Forelimb muscle (tissue), 1 donor: ENCODE measurements at regions not wholly inside any gene's neighbourhood (a gene's known extent, or its start where the extent isn't known, plus 50 kb on each side); places are given as distances from the start of the nearest gene placed in this dataset.
"Not testable (repeated sequence)": the region's sequence is repeated elsewhere in the genome, so short reads cannot be mapped to it uniquely, and the experiment has no call there.

ENCODE experiments used
- DNase-seq: peaks from one replicate; pipeline ENCODE4 v3.0.0-alpha.2; 2013; ENCODE audit warnings: low read depth

DNA sequence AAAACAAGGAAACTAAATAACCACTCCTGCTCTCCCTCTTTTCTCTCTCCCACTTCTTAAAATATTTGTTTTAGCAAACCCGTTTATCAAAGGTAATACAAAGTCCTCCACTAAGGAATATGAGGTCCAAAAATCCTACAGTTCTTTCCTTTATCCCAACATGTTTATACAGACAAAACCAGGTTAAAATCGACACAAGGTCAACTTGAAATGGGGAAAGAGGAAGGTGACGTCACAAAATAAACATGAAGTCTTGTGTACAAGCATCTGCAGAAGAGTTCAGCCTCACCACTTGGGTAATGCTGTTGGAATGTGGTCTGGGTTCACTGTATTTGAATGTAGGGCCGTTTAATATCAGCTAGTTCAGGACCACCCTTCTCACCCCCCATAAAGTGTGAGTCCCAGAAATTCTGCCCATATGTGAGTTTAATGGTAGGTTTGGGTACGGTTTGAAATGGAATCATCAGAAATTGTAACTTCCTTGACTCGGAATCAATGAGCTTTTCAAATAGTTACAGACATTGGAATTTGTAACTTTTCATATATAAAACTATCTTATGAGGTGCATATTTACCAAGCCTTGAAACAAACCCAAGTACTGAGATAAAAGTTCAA lies 120.0 kb upstream of the SLC38A2 start:
- DNase-seq, result no peak

- DNase-seq, result no peak
These were observed 119.0 kb upstream of the SLC38A2 start for GRCh38 chr12:46491548-46491947.

DNA sequence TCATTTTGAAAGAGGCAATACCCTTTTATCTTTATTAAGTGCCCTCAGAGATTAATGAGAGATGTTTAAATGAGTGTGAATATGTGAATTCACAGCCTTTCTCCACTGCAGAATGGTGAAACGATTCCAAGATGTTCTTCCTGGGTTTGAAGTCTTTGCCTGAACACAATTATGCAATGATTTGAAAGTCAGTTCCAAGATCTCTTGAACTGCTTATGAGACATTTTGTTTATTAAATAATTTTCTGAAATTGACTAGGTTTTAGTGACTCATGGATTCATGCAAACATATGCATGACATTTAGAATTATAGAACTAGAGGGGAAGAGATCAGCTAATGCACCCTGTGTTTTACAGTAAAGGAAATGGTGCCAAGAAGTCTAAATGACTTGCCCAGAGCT lies 118.1 kb upstream of the SLC38A2 start:
- DNase-seq, result no peak

- no peak for DNase-seq
These were observed 117.4 kb upstream of the SLC38A2 start for GRCh38 chr12:46489951-46490388.

GRCh38 chr12:46487567-46488131 lies 115.1 kb upstream of the SLC38A2 start:
- DNase-seq, result no peak

GRCh38 chr12:46486588-46486987 lies 114.0 kb upstream of the SLC38A2 start:
- DNase-seq, result no peak

DNA sequence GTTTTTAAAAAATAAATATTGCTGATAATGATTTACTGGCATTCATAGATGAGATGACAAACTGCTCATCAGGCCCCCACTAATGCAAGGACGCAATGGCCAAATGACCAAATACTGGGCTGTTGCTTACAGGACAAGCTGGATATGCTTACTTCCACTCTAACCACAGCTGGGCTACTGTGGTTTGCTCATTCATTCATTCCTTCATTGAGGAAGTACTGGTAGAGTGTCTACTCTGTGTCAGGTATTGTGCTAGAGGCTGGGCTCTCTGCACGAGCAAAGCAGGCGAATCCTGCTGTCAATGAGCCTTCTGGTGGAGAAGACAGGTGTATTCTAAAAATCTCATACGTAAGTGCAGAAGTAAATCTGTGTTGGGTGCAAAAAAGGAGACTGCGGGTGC lies 113.3 kb upstream of the SLC38A2 start:
- DNase-seq, result no peak

DNA sequence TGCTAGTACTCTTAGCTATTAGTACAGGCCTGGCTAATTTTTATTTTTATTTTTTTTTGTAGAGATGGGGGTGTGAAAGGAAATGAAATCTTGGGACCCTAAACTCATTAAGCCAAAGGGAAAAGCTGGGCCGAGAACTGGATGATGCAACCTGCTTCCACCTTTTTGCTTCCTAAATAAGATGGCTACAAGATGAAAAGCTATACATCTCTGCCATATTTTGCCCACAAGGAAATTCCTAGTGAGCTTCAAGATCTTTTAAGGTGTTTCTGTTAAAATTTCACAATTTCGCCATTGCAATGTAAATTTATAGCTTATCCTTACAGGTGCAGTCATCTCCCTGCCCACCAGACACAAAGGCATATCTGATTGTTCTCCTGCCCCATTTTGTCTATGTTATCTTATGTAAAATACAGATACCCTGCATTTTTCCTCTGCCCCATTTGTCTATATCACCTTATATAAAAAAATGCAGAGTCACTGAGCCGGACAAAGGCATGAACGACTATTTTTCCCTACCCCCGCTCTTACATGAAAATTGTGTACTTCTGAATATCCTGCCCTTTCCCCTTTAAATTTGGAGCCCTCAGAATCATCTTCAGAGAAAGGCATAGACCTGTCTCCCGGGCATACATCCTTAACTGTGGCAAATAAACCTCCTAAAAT lies 112.0 kb upstream of the SLC38A2 start:
- DNase-seq, result no peak

GRCh38 chr12:46483572-46484395 lies 111.2 kb upstream of the SLC38A2 start:
- DNase-seq, result no peak

DNA sequence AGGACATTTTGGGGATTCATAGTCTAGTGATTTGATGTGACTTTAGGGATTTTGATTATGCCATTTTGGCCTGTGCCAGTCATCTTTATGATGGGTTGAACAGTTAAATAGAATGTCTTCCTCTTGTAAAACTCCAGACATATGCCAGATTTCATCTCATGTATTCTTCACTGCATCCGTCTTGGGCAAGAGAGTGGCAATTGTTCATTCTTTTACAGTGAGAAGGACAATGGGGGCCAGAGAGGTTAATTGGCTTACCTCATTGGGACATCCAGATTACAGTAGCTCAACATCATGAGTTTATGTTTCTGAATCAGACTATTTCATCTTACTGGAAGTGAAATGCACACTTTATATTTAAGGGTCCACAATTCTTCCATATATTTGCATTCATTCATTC lies 108.2 kb upstream of the SLC38A2 start:
- no peak for DNase-seq

DNA sequence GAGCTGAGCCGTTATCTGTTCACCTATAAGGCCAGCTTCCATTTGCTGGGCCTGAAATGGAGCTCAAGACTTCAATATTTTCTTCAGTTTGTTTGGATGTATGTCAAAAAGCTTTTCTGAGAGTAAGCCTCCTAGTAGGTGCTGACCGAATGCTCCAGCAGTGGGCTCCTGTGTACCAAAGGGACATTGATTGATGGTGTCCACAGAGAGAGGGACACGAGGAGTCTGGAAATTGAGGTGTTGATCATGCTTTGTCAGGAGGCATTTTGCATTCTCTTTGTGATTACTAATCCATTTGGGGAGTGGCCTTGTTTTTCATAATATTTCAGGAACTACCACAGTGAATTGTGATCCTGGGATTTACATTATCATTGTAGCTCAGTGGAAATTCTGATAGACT lies 107.7 kb upstream of the SLC38A2 start:
- no peak for DNase-seq

DNA sequence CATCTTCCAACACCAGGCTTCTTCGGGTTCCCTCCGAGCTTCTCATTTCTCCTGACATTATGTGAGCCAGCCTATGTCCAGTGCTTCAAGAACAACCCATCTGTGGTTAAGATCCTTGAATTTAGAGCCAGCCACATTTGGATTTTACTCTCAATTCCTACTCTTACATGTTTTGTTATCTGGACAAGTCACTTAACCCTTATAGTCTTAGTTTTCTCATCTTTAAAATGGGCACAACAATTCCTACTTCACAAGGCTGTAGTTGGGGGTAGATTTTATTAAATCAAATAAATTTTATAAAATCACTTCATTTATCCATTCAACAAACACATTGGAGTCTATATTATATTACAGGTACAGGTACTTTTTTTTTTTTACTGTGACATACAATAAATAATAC lies 105.5 kb upstream of the SLC38A2 start:
- no peak for DNase-seq

DNA sequence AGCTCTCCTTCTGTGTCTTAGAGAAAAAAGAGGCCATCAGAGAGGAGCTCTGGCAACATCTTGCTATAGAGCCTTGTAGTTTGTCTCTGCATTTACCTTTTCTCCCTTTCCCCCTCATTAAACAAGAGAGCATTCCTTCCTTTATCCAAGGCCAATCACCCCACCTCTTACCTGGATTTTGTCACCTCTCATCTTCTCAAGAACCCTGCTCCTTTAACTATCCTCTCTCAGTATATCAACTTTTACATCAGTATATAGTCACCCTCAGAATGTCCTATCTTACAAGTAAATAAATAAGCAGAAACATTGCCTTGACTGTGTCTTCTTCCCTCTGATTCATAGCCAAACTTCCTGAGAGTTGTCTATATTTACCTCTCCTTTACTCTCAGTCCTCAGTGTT lies 105.0 kb upstream of the SLC38A2 start:
- no peak for DNase-seq

GRCh38 chr12:46475972-46476645 lies 103.5 kb upstream of the SLC38A2 start:
- no peak for DNase-seq

GRCh38 chr12:46474385-46474784 lies 101.8 kb upstream of the SLC38A2 start:
- not testable (repeated sequence) for DNase-seq

DNA sequence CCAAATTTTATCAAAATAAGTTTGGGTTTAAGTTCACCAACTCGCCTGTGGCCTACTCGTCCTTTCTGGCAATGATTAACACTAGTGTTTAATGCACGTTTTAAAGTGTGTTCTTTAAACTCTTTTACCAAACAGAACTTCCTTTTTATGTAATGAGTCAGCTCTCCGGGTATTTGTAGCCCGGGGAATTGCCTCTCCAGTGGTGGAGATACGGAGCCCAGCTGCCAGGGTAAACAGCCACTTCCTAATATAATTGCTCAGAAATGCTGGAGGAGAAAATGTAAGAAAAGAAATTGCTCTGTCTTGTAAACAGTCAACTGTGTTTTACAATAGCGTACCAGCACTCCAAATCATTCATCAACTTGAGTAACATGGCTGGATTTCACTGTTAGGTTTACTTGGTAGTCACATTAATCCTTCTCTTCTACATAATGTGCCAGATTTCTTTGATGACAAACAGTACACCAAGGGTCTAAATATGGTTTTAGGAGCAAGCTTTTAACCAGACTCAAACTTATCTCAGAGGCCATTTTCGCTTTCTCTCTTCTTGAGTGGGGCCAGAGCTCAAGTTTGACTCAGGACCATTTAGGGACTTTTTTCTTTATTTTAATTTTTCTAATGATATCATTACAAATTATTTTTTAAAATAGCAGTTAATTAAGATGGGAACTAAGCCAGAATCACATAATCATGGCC lies 101.2 kb upstream of the SLC38A2 start:
- no peak for DNase-seq

- DNase-seq, result no peak
These were observed 100.5 kb upstream of the SLC38A2 start for GRCh38 chr12:46472893-46473633.

DNA sequence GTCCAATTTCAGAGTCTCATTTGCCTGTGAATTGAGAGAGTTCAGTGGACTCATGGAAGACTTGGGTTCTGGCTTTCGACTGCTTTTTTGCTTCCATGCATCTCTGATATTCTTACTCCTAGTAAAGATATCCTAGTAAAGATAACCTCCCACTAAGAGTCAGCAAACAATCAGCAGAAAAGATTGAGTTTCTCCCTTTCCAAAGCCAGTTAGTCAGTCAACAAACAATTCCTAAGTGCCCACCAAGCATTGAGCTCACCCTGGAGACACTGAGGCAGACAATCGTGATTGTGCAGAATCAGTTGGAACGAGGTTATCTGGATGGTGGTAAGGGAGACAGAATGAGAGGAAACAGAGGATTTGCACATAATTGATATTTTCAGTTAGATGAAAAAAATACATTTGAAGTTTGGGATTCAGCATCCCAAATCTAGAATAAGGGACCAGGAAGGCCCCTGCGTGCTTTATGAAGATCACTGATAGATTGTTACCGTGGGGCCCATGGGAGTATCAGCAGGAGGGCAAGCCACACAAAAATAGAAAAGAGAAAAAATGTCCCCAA lies 99.7 kb upstream of the SLC38A2 start:
- no peak for DNase-seq

DNA sequence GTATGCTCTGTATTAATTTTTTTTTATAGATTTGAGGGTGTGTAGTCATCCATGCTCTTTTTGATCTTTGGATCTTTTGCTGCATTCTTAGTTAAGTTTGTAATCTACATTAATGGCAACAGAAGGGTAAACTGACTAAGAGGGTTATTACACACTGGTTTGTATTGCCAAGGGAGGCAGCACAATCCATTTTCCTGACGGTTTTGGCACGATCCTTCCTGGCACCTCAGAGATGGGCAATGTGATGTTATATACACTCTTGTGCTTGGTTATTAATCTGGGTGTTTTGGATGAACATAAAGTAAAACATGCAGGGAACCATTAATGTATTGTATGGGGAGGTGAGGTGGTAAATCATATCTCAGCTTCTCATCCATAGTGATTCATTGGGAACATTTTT lies 98.8 kb upstream of the SLC38A2 start:
- DNase-seq, result no peak

GRCh38 chr12:46470975-46471374 lies 98.4 kb upstream of the SLC38A2 start:
- DNase-seq, result no peak
